PC-3 (cell line): ENCODE measurements at regions not wholly inside any gene's neighbourhood (a gene's known extent, or its start where the extent isn't known, plus 50 kb on each side); places are given as distances from the start of the nearest gene placed in this dataset.

Source experiments
- ATAC-seq: fragments of 200-7000 bp; cut with Tn5 transposase; 2 replicates; pipeline ENCODE4 v1.9.1; 2020; ENCODE audit warnings: mild to moderate bottlenecking, moderate library complexity
- BruUV-seq: library from RNA; stranded (reverse); fragments of 400-500 nt; replicated peaks from 2 replicates; lab custom pipeline; 2021; lab: Mats Ljungman, UMichigan
- CTCF ChIA-PET: fragments of 300-600 bp; sonication (Branson Sonifier 250); formaldehyde crosslinking; loops from one replicate; lab custom pipeline; 2022; ENCODE audit warnings: antibody characterized with exemption; lab: Charles Lee
- POLR2A ChIA-PET: fragments of 300-600 bp; sonication (Branson Sonifier 250); formaldehyde crosslinking; loops from one replicate; lab custom pipeline; 2022; ENCODE audit warnings: antibody characterized with exemption; ENCODE audit not compliant: unreplicated experiment; lab: Charles Lee
- DNase-seq: peaks from one replicate; pipeline ENCODE4 v3.0.0-alpha.2; 2015
- H2AFZ ChIP-seq: fragments of 300-600 bp; sonication (generic); 2 replicates; pipeline ENCODE4 v1.6.0; 2016; ENCODE audit warnings: antibody characterized with exemption, low read length
- H3F3A ChIP-seq: fragments of 300-600 bp; sonication (generic); one replicate; pipeline ENCODE4 v1.6.0; 2017; ENCODE audit warnings: antibody characterized with exemption, low read length, control low read depth, mild to moderate bottlenecking; ENCODE audit not compliant: unreplicated experiment
- H3K27ac ChIP-seq: fragments of 300-600 bp; sonication (generic); 2 replicates; pipeline ENCODE4 v1.5.1; 2016; ENCODE audit warnings: mild to moderate bottlenecking, low read length
- H3K27me3 ChIP-seq: fragments of 300-600 bp; sonication (generic); 2 replicates; pipeline ENCODE4 v1.6.1; 2016; ENCODE audit warnings: low read length, mixed read lengths
- H3K36me3 ChIP-seq: fragments of 300-600 bp; sonication (generic); 2 replicates; pipeline ENCODE4 v1.6.1; 2016; ENCODE audit warnings: low read depth, mixed run types, low read length, mixed read lengths
- H3K4me1 ChIP-seq: fragments of 300-600 bp; sonication (generic); 2 replicates; pipeline ENCODE4 v1.5.1; 2016; ENCODE audit warnings: low read length; ENCODE audit not compliant: insufficient read depth
- H3K4me2 ChIP-seq: fragments of 300-600 bp; sonication (generic); 2 replicates; pipeline ENCODE4 v1.6.0; 2016; ENCODE audit warnings: low read length
- H3K4me3 ChIP-seq: fragments of 300-600 bp; sonication (generic); 2 replicates; pipeline ENCODE4 v1.5.1; 2016; ENCODE audit warnings: mild to moderate bottlenecking, low read length, mixed read lengths
- H3K79me2 ChIP-seq: fragments of 300-600 bp; sonication (generic); 2 replicates; pipeline ENCODE4 v1.6.1; 2017; ENCODE audit warnings: low read length, mixed read lengths
- H3K9ac ChIP-seq: fragments of 300-600 bp; sonication (generic); 2 replicates; pipeline ENCODE4 v1.6.0; 2016; ENCODE audit warnings: mild to moderate bottlenecking, low read length
- H3K9me2 ChIP-seq: fragments of 300-600 bp; sonication (generic); replicated peaks from 2 replicates; pipeline ENCODE4 v1.6.1; 2016; ENCODE audit warnings: mixed run types, low read length, mixed read lengths
- H3K9me3 ChIP-seq: fragments of 300-600 bp; sonication (generic); 2 replicates; pipeline ENCODE4 v1.6.1; 2016; ENCODE audit warnings: low read length, mixed read lengths
- H4K20me1 ChIP-seq: fragments of 300-600 bp; sonication (generic); 2 replicates; pipeline ENCODE4 v1.6.1; 2016; ENCODE audit warnings: low read length, mixed read lengths
- EZH2 ChIP-seq: fragments of 300-600 bp; sonication (generic); IDR thresholded peaks from one replicate; pipeline ENCODE4 v1.6.1; 2017; ENCODE audit warnings: antibody characterized with exemption, mild to moderate bottlenecking, low read length; ENCODE audit not compliant: unreplicated experiment
- EZH2phosphoT487 ChIP-seq: fragments of 300-600 bp; sonication (generic); IDR thresholded peaks from 2 replicates; pipeline ENCODE4 v1.6.1; 2018; ENCODE audit warnings: mild to moderate bottlenecking, antibody characterized with exemption, low read length, borderline replicate concordance
- intact Hi-C: fragments of 100-400 bp; cut with micrococcal nuclease; formaldehyde crosslinking; loops from 2 replicates; pipeline ENCODE4 v1.9.0; 2023
- TF ChIP-seq, protein P1 (sequence below): fragments of 300-600 bp; sonication (generic); conservative IDR thresholded peaks from 2 replicates; pipeline ENCODE4 v1.5.1; 2017; ENCODE audit warnings: antibody characterized with exemption, low read depth, mild to moderate bottlenecking, low read length

DNA sequence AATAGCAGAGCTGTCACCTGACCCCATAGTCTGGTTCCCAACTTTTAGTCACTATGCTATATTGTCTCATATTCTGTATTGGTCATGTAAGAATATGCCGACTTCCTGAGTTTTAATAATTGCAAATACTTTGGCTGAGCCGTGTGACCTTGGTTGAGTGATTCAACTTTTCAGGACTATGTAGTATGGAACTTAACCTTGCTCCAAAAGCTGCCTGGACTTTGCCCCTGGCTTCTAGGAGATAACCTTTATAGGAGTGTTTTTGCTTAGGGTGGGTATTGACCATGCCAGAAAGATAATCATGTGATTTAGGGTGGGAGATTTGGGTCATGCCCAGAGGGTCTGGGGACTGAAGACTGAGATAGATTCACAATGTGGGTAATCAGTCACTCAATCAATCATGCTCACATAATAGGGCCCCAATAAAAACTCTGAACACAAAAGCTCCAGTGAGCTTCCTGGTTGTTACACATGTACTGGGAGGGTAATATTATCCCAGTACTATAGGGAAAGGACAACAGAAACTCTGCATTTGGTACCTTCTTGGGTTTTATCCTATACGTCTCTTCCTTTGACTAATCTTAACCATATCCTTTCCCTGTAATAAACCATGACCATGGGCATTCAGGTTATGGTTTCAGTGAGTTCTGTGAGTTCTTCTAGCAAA, 235.6 kb downstream of the RNF152 start:
- intact Hi-C loops, result no loop called here
- POLR2A ChIA-PET, result no interaction called here
- CTCF ChIA-PET, result no interaction called here
- Histone ChIP-seq H3K4me2 (no peak overlapping the region), H3K9me3 (no peaks in the 10 kb centered on the region), H3K9me2 (no peaks in the 10 kb centered on the region), H3K27ac (no peak overlapping the region), H3K27me3 (0 out of 2 replicates have a peak, but pooled peaks cover 6% of the 10 kb centered on the region), H3K9ac (no peak overlapping the region), H3K79me2 (no peaks in the 10 kb centered on the region), H3K36me3 (no peaks in the 10 kb centered on the region), H3K4me1 (no peaks in the 10 kb centered on the region), H3K4me3 (no peak overlapping the region), H3F3A (no peaks in the 10 kb centered on the region), H4K20me1 (no peaks in the 10 kb centered on the region), H2AFZ (no peak overlapping the region)
- ATAC-seq (no peak), DNase-seq (no peak)
- TF ChIP-seq EZH2 (no peak), EZH2phosphoT487 (no peak)
- TF ChIP-seq, protein P1, sequence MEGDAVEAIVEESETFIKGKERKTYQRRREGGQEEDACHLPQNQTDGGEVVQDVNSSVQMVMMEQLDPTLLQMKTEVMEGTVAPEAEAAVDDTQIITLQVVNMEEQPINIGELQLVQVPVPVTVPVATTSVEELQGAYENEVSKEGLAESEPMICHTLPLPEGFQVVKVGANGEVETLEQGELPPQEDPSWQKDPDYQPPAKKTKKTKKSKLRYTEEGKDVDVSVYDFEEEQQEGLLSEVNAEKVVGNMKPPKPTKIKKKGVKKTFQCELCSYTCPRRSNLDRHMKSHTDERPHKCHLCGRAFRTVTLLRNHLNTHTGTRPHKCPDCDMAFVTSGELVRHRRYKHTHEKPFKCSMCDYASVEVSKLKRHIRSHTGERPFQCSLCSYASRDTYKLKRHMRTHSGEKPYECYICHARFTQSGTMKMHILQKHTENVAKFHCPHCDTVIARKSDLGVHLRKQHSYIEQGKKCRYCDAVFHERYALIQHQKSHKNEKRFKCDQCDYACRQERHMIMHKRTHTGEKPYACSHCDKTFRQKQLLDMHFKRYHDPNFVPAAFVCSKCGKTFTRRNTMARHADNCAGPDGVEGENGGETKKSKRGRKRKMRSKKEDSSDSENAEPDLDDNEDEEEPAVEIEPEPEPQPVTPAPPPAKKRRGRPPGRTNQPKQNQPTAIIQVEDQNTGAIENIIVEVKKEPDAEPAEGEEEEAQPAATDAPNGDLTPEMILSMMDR, result no peak
- BruUV-seq, result no TSS peak

DNA sequence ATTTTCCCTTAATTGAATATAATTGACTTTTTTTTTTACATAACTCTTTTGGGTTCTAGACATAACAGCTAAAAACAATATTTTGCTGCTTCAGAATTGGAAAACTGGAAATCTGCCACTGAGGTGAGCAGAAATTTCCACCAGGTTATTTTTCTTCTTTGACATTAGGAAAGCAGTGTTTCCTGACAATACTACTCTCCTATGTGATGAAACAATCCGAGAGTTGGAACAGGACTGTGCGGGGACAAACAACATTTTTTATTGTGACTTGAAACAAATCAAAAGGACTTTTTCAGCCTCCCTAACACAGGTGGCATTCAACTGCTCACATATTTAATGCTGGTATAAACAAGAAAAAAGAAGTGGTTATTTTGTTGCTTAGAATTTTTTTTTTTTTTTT, 237.2 kb downstream of the RNF152 start:
- Histone ChIP-seq H3F3A (no peaks in the 10 kb centered on the region), H3K4me3 (no peak overlapping the region), H3K4me2 (no peak overlapping the region), H3K27ac (no peak overlapping the region), H2AFZ (no peak overlapping the region), H3K4me1 (peaks cover 7% of the 10 kb centered on the region; the same call in 1 of the 2 replicates), H3K79me2 (no peaks in the 10 kb centered on the region), H3K27me3 (0 out of 2 replicates have a peak, but pooled peaks cover 6% of the 10 kb centered on the region), H3K36me3 (no peaks in the 10 kb centered on the region), H3K9me3 (no peaks in the 10 kb centered on the region), H3K9ac (no peak overlapping the region), H4K20me1 (no peaks in the 10 kb centered on the region), H3K9me2 (no peaks in the 10 kb centered on the region)
- TF ChIP-seq, protein P1, result no peak
- TF ChIP-seq EZH2, result no peak
- no peak for TF ChIP-seq EZH2phosphoT487
- ChIA-PET CTCF (no interaction called here), POLR2A (no interaction called here)
- BruUV-seq, result no TSS peak
- intact Hi-C loops, result no loop called here
- DNase-seq, result no peak
- no peak for ATAC-seq

DNA sequence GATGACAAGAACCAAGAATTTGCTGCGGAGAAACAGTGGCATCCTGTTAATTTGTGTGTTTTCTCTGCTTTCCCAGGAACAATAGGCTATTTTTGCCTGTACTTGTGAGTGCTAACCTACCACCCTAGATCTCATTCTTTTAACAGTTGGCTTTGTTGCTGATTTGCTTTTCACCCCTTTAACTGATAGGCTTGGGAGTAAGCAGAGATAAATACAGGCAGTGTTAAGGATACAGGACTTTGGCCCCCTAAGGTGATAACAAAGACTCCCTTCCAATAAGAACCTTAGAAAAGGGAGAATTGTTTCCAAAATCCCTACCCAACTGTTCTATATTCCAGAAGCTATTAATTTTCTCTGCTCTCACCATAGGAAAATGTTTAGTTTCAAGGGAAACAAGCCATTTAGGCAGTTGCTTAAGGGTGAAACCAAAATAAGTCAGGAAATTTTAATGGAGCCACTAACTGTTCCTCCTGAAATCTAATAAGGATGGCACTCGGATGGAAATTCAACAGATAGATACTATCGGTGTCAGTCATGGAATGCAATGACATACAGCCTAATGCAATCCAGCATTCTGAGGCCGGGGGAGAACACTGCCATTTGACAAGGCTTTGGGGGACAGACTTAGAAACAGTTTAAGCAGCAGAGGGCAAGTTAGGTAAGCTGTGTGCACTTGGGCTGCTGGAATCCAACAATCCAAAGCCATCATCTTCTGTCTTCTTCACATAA, 238.8 kb downstream of the RNF152 start:
- Histone ChIP-seq H4K20me1 (no peaks in the 10 kb centered on the region), H3F3A (no peaks in the 10 kb centered on the region), H3K9ac (no peak overlapping the region), H3K9me3 (no peaks in the 10 kb centered on the region), H3K79me2 (no peaks in the 10 kb centered on the region), H2AFZ (no peak overlapping the region), H3K9me2 (no peaks in the 10 kb centered on the region), H3K36me3 (no peaks in the 10 kb centered on the region), H3K27me3 (0 out of 2 replicates have a peak, but pooled peaks cover 6% of the 10 kb centered on the region), H3K4me3 (no peak overlapping the region), H3K4me1 (peaks cover 7% of the 10 kb centered on the region; the same call in 1 of the 2 replicates), H3K4me2 (no peak overlapping the region), H3K27ac (no peak overlapping the region)
- DNase-seq (no peak), ATAC-seq (no peak)
- no TSS peak for BruUV-seq
- ChIA-PET CTCF (no interaction called here), POLR2A (no interaction called here)
- intact Hi-C loops, result no loop called here
- no peak for TF ChIP-seq EZH2phosphoT487
- TF ChIP-seq, protein P1, result no peak
- TF ChIP-seq EZH2, result no peak
